ENCODE measurements at regions not wholly inside any gene's neighbourhood (a gene's known extent, or its start where the extent isn't known, plus 50 kb on each side); places are given as distances from the start of the nearest gene placed in this dataset.

DNA sequence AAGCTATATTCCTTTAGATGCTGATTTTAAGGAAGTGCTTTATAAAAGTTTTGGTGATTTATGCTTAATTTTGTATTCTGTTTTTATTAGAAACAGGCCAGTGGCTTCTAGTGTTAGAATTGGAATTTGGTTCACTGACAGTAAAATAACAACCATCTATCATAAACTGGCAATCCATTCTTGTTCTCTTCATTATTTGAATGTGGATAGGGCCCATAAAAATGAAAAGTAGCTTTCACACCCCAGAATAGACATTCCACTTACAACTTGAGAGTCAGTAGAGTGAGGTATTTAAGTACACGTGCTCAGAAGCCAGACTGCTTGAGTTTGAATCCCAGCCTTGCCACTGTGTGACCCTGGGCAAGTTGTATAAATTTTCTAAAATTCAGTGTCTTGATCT, 232.4 kb upstream of the CTSO start:
- Histone ChIP-seq H3K9me3 (no peaks in the 10 kb centered on the region), H3K4me1 (no peaks in the 10 kb centered on the region), H3K36me3 (no peaks in the 10 kb centered on the region), H3K27ac (no peak overlapping the region), H3K27me3 (no peaks in the 10 kb centered on the region), H3K4me3 (no peak overlapping the region)
- ATAC-seq: no peak
- TF ChIP-seq EP300 (IDR thresholded peaks at IDR 0.05): no peak
- TF ChIP-seq, protein P1, sequence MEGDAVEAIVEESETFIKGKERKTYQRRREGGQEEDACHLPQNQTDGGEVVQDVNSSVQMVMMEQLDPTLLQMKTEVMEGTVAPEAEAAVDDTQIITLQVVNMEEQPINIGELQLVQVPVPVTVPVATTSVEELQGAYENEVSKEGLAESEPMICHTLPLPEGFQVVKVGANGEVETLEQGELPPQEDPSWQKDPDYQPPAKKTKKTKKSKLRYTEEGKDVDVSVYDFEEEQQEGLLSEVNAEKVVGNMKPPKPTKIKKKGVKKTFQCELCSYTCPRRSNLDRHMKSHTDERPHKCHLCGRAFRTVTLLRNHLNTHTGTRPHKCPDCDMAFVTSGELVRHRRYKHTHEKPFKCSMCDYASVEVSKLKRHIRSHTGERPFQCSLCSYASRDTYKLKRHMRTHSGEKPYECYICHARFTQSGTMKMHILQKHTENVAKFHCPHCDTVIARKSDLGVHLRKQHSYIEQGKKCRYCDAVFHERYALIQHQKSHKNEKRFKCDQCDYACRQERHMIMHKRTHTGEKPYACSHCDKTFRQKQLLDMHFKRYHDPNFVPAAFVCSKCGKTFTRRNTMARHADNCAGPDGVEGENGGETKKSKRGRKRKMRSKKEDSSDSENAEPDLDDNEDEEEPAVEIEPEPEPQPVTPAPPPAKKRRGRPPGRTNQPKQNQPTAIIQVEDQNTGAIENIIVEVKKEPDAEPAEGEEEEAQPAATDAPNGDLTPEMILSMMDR (IDR thresholded peaks at IDR 0.05): no peak
- 75 to 93% methylated on average over 1 of the region's 1 CpG for WGBS, 2 donors (ENCODE audit: low coverage in 1 of 2)

DNA sequence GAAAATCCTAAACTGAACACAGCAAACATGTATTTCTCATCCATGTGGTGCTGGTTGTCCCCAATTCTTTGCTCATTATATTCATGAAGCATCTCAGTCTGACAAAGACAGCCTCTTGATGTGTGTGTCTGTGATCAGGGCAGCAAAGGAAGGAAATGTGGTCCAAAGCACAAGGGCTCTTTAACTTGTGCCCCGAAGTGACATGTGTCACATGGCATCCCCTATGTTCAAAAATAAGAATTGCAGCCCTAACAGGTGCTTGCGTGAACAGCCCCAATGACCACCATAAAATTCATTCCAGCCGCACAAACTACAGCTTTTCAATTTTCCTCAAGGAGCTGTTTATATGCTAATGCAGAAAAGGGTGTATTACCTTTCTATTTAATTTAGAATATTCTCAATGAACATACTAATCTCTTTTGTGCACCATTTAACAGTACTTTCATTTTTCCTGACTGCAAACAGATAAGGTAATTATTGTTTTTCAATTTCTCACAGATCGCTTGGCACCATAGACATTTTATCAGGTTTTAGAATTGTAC, 231.9 kb upstream of the CTSO start:
- WGBS, 2 donors (ENCODE audit: low coverage in 1 of 2): 92 to 100% methylated on average over 1 to 4 of the region's 4 CpGs
- no peaks in the 10 kb centered on the region for H3K4me1 ChIP-seq
- H3K4me3 ChIP-seq: no peak overlapping the region
- no peak overlapping the region for H3K27ac ChIP-seq
- ATAC-seq: no peak
- H3K9me3 ChIP-seq: no peaks in the 10 kb centered on the region
- TF ChIP-seq EP300 (IDR thresholded peaks at IDR 0.05) (no peak), POLR2AphosphoS5 (IDR thresholded peaks at IDR 0.05) (no peak), POLR2A (IDR thresholded peaks at IDR 0.05) (no peak)
- TF ChIP-seq, protein P1 (IDR thresholded peaks at IDR 0.05): no peak
- no peaks in the 10 kb centered on the region for H3K36me3 ChIP-seq
- H3K27me3 ChIP-seq: no peaks in the 10 kb centered on the region

- H3K36me3 ChIP-seq: no peaks in the 10 kb centered on the region
- 14 to 80% methylated on average over 1 of the region's 1 CpG for WGBS, 2 donors (ENCODE audit: low coverage in 1 of 2)
- no peak for ATAC-seq
- H3K4me3 ChIP-seq: no peak overlapping the region
- H3K27ac ChIP-seq: no peak overlapping the region
- no peaks in the 10 kb centered on the region for H3K9me3 ChIP-seq
- no peak for TF ChIP-seq POLR2A (IDR thresholded peaks at IDR 0.05)
- TF ChIP-seq EP300 (IDR thresholded peaks at IDR 0.05): no peak
- no peak for TF ChIP-seq POLR2AphosphoS5 (IDR thresholded peaks at IDR 0.05)
- no peaks in the 10 kb centered on the region for H3K4me1 ChIP-seq
- no peaks in the 10 kb centered on the region for H3K27me3 ChIP-seq
These were observed 228.6 kb upstream of the CTSO start for GRCh38 chr4:156182269-156182668.

- H3K27ac ChIP-seq: no peak overlapping the region
- no peaks in the 10 kb centered on the region for H3K4me1 ChIP-seq
- 96 to 97% methylated on average over 3 of the region's 3 CpGs for WGBS, 2 donors (ENCODE audit: low coverage in 1 of 2)
- H3K36me3 ChIP-seq: no peaks in the 10 kb centered on the region
- TF ChIP-seq EP300 (IDR thresholded peaks at IDR 0.05): no peak
- no peak for TF ChIP-seq POLR2A (IDR thresholded peaks at IDR 0.05)
- TF ChIP-seq, protein P1 (IDR thresholded peaks at IDR 0.05): no peak
- TF ChIP-seq POLR2AphosphoS5 (IDR thresholded peaks at IDR 0.05): no peak
- ATAC-seq: no peak
- H3K27me3 ChIP-seq: no peaks in the 10 kb centered on the region
- H3K9me3 ChIP-seq: no peaks in the 10 kb centered on the region
- no peak overlapping the region for H3K4me3 ChIP-seq
These were observed 224.3 kb upstream of the CTSO start for GRCh38 chr4:156177941-156178340.

- Histone ChIP-seq H3K27ac (no peak overlapping the region), H3K4me3 (no peak overlapping the region), H3K4me1 (no peaks in the 10 kb centered on the region), H3K36me3 (no peaks in the 10 kb centered on the region), H3K9me3 (no peaks in the 10 kb centered on the region), H3K27me3 (no peaks in the 10 kb centered on the region)
- WGBS, 2 donors (ENCODE audit: low coverage in 1 of 2): 85 to 93% methylated on average over 3 of the region's 3 CpGs
- TF ChIP-seq POLR2A (IDR thresholded peaks at IDR 0.05) (no peak), POLR2AphosphoS5 (IDR thresholded peaks at IDR 0.05) (no peak), EP300 (IDR thresholded peaks at IDR 0.05) (no peak)
- TF ChIP-seq, protein P1 (IDR thresholded peaks at IDR 0.05): no peak
- ATAC-seq: no peak
These were observed 223.2 kb upstream of the CTSO start for GRCh38 chr4:156176896-156177295.

Measured in gastroesophageal sphincter (tissue), 4 donors.